HS-5 (cell line): ENCODE measurements at regions not wholly inside any gene's neighbourhood (a gene's known extent, or its start where the extent isn't known, plus 50 kb on each side); places are given as distances from the start of the nearest gene placed in this dataset.
"Not testable (repeated sequence)": the region's sequence is repeated elsewhere in the genome, so short reads cannot be mapped to it uniquely, and the experiment has no call there.

ENCODE experiments used
- DNase-seq: peaks from one replicate; pipeline ENCODE4 v3.0.0-alpha.2; 2012; ENCODE audit warnings: low read depth

GRCh38 chr12:47481041-47481440, 224.8 kb downstream of the RPAP3 start:
- DNase-seq = no peak

GRCh38 chr12:47478426-47478825, 227.4 kb downstream of the RPAP3 start:
- no peak for DNase-seq

- no peak for DNase-seq
Measured at GRCh38 chr12:47473091-47473490, 232.7 kb downstream of the RPAP3 start.

GRCh38 chr12:47470349-47470748, 235.5 kb downstream of the RPAP3 start:
- not testable (repeated sequence) for DNase-seq

- not testable (repeated sequence) for DNase-seq
Measured at GRCh38 chr12:47463918-47464317, 241.9 kb downstream of the RPAP3 start.

GRCh38 chr12:47458279-47458678, 247.6 kb downstream of the RPAP3 start:
- no peak for DNase-seq

GRCh38 chr12:47449797-47450196, 256.0 kb downstream of the RPAP3 start:
- DNase-seq = no peak

GRCh38 chr12:47442310-47442709, 263.5 kb downstream of the RPAP3 start:
- no peak for DNase-seq

- DNase-seq = no peak
Measured at GRCh38 chr12:47441490-47441889, 264.3 kb downstream of the RPAP3 start.

GRCh38 chr12:47438175-47438574, 267.7 kb downstream of the RPAP3 start:
- no peak for DNase-seq

- DNase-seq = no peak
Measured at GRCh38 chr12:47437570-47437969, 268.3 kb downstream of the RPAP3 start.

GRCh38 chr12:47433876-47434275, 272.0 kb downstream of the RPAP3 start:
- no peak for DNase-seq

GRCh38 chr12:47426678-47427309, 279.0 kb downstream of the RPAP3 start:
- DNase-seq = not testable (repeated sequence)

- no peak for DNase-seq
Measured at GRCh38 chr12:47422611-47423010, 283.2 kb downstream of the RPAP3 start.

GRCh38 chr12:47419497-47419896, 286.3 kb downstream of the RPAP3 start:
- no peak for DNase-seq

- no peak for DNase-seq
Measured at GRCh38 chr12:47417955-47418354, 287.9 kb downstream of the RPAP3 start.

- no peak for DNase-seq
Measured at GRCh38 chr12:47417121-47417520, 288.7 kb downstream of the RPAP3 start.

- no peak for DNase-seq
Measured at GRCh38 chr12:47415054-47415453, 290.8 kb downstream of the RPAP3 start.

GRCh38 chr12:47414511-47414910, 291.3 kb downstream of the RPAP3 start:
- DNase-seq = no peak

GRCh38 chr12:47413806-47414205, 292.0 kb downstream of the RPAP3 start:
- DNase-seq = no peak

GRCh38 chr12:47412601-47413236, 293.1 kb downstream of the RPAP3 start:
- no peak for DNase-seq

GRCh38 chr12:47411966-47412365, 293.9 kb downstream of the RPAP3 start:
- no peak for DNase-seq

GRCh38 chr12:47410862-47411261, 295.0 kb downstream of the RPAP3 start:
- DNase-seq = no peak

GRCh38 chr12:47410383-47410782, 295.4 kb downstream of the RPAP3 start:
- no peak for DNase-seq
